NT2/D1 (cell line): ENCODE measurements at regions not wholly inside any gene's neighbourhood (a gene's known extent, or its start where the extent isn't known, plus 50 kb on each side); places are given as distances from the start of the nearest gene placed in this dataset.
"Not testable (repeated sequence)": the region's sequence is repeated elsewhere in the genome, so short reads cannot be mapped to it uniquely, and the experiment has no call there.

Experiments used
- DNase-seq: peaks from one replicate; pipeline ENCODE4 v3.0.0-alpha.2; 2011; ENCODE audit warnings: low read depth, low spot score
- H3K27me3 ChIP-seq: 2 replicates; pipeline ENCODE4 v1.6.0; 2011; ENCODE audit warnings: mild to moderate bottlenecking; ENCODE audit not compliant: insufficient read length, insufficient read depth
- H3K36me3 ChIP-seq: 2 replicates; pipeline ENCODE4 v1.6.1; 2011; ENCODE audit warnings: mild to moderate bottlenecking, low read length, mixed read lengths; ENCODE audit not compliant: insufficient read depth, insufficient read length
- H3K4me1 ChIP-seq: 2 replicates; pipeline ENCODE4 v1.5.1; 2011; ENCODE audit not compliant: insufficient read depth, insufficient read length
- H3K4me3 ChIP-seq: 2 replicates; pipeline ENCODE4 v1.5.1; 2011; ENCODE audit warnings: low read depth; ENCODE audit not compliant: insufficient read length
- H3K9ac ChIP-seq: 2 replicates; pipeline ENCODE4 v1.6.0; 2011; ENCODE audit warnings: low read depth; ENCODE audit not compliant: insufficient read length
- H3K9me3 ChIP-seq: 2 replicates; pipeline ENCODE4 v1.5.1; 2011; ENCODE audit warnings: mild to moderate bottlenecking, low read length; ENCODE audit not compliant: insufficient read depth
- SUZ12 ChIP-seq: IDR thresholded peaks from 2 replicates; pipeline ENCODE4 v1.6.1; 2011; ENCODE audit not compliant: insufficient read length, insufficient read depth; ENCODE audit errors: extremely low read depth
- YY1 ChIP-seq: IDR thresholded peaks from 2 replicates; pipeline ENCODE4 v1.6.1; 2011; ENCODE audit not compliant: insufficient read length, insufficient read depth
- ZNF274 ChIP-seq: IDR thresholded peaks from 2 replicates; pipeline ENCODE4 v1.6.1; 2011; ENCODE audit warnings: mild to moderate bottlenecking, low read depth, low read length

- H3K36me3 ChIP-seq, result no peaks in the 10 kb centered on the region
- H3K9ac ChIP-seq, result no peak overlapping the region
- no peaks in the 10 kb centered on the region for H3K4me1 ChIP-seq
- no peak for DNase-seq
- H3K9me3 ChIP-seq, result peaks cover 6% of the 10 kb centered on the region; the same call in 1 of the 2 replicates
- H3K4me3 ChIP-seq, result peak overlapping the region; percentile 15
- H3K27me3 ChIP-seq, result no peaks in the 10 kb centered on the region
- TF ChIP-seq ZNF274 (no peak), YY1 (no peak), SUZ12 (no peak)
Observed at GRCh38 chr18:75846321-75846720, 418.8 kb upstream of the SMIM21 start.

- H3K27me3 ChIP-seq, result no peaks in the 10 kb centered on the region
- H3K9ac ChIP-seq, result no peak overlapping the region
- H3K4me1 ChIP-seq, result no peaks in the 10 kb centered on the region
Observed at GRCh38 chr18:75845413-75845812, 417.9 kb upstream of the SMIM21 start.

DNA sequence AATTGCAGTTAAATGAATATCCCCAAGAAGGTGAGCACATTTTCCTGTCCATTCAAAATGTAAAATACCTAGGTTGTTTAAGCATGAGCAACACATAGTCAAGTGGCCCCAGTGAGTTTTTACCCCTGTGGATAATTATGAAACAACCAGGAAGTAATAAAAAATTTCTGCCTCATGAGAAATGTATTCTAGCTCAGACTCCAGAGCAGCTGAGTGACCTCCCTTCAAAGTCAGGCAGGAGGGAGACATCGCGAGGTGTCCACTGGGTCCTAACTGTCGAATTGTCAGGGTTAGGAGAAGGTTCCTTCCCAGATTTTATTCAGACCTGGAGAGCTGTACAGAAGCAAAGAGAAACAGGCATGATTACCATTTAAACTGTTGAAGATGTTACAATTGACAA is 416.6 kb upstream of the SMIM21 start:
- DNase-seq, result no peak
- Histone ChIP-seq H3K9ac (no peak overlapping the region), H3K4me1 (no peaks in the 10 kb centered on the region), H3K9me3 (peaks cover 6% of the 10 kb centered on the region; the same call in 1 of the 2 replicates), H3K4me3 (no peak overlapping the region), H3K27me3 (no peaks in the 10 kb centered on the region), H3K36me3 (no peaks in the 10 kb centered on the region)
- TF ChIP-seq YY1 (no peak), SUZ12 (no peak), ZNF274 (no peak)

More at GRCh38 chr18:75845413-75845812, 417.9 kb upstream of the SMIM21 start:
- Histone ChIP-seq H3K4me3 (no peak overlapping the region), H3K9me3 (peaks cover 6% of the 10 kb centered on the region; the same call in 1 of the 2 replicates), H3K36me3 (no peaks in the 10 kb centered on the region)
- DNase-seq, result no peak
- no peak for TF ChIP-seq SUZ12
- TF ChIP-seq YY1, result no peak
- no peak for TF ChIP-seq ZNF274

DNA sequence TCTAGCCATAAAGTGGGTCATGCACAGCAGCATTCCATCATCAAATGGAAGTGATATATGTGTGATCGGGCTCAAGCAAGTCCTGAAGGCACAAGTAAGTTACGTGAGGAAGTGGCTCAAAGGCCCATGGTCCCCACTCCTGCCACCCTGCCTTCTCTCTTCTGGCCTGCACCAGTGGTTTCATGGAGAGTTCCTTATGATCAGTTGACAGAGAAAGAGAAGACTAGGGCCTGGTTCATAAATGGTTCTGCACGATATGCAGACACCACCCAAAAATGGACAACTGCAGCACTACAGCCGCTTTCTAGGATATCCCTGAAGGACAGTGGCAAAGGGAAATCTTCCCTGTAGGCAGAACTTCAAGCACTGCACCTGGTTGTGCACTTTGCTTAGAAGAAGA is 412.6 kb upstream of the SMIM21 start:
- H3K27me3 ChIP-seq, result no peaks in the 10 kb centered on the region
- no peaks in the 10 kb centered on the region for H3K4me1 ChIP-seq
- TF ChIP-seq ZNF274, result no peak
- H3K9me3 ChIP-seq, result no peaks in the 10 kb centered on the region
- no peak overlapping the region for H3K9ac ChIP-seq
- DNase-seq, result no peak
- no peak overlapping the region for H3K4me3 ChIP-seq
- H3K36me3 ChIP-seq, result no peaks in the 10 kb centered on the region

- H3K36me3 ChIP-seq, DNase-seq, H3K4me3 ChIP-seq, H3K9me3 ChIP-seq, H3K27me3 ChIP-seq, H3K4me1 ChIP-seq, H3K9ac ChIP-seq: not testable (repeated sequence)
Observed at GRCh38 chr18:75839686-75840085, 412.2 kb upstream of the SMIM21 start.

DNA sequence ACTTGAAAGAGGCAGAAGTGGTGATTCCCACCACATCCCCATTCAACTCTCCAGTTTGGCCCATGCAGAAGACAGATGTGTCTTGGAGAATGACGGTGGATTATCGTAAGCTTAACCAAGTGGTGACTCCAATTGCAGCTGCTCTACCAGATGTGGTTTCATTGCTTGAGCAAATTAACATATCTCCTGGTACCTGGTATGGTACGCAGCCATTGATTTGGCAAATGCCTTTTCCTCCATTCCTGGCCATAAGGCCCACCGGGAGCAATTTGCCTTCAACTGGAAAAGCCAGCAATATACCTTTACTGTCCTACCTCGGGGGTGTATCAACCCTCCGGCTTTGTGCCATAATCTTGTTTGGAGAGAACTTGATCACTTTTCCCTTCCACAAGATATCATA is 411.5 kb upstream of the SMIM21 start:
- H3K9ac ChIP-seq, result no peak overlapping the region
- TF ChIP-seq SUZ12, result no peak
- TF ChIP-seq YY1, result no peak
- no peak for TF ChIP-seq ZNF274
- no peaks in the 10 kb centered on the region for H3K4me1 ChIP-seq
- no peak for DNase-seq
- no peaks in the 10 kb centered on the region for H3K27me3 ChIP-seq
- H3K36me3 ChIP-seq, result no peaks in the 10 kb centered on the region
- H3K4me3 ChIP-seq, result no peak overlapping the region
- no peaks in the 10 kb centered on the region for H3K9me3 ChIP-seq

GRCh38 chr18:75837316-75837715 is 409.8 kb upstream of the SMIM21 start:
- DNase-seq, result no peak
- H3K9ac ChIP-seq, result no peak overlapping the region
- H3K4me3 ChIP-seq, result no peak overlapping the region
- no peaks in the 10 kb centered on the region for H3K9me3 ChIP-seq
- no peaks in the 10 kb centered on the region for H3K36me3 ChIP-seq
- no peaks in the 10 kb centered on the region for H3K4me1 ChIP-seq
- no peaks in the 10 kb centered on the region for H3K27me3 ChIP-seq
- no peak for TF ChIP-seq YY1
- no peak for TF ChIP-seq ZNF274
- no peak for TF ChIP-seq SUZ12

GRCh38 chr18:75836516-75836915 is 409.0 kb upstream of the SMIM21 start:
- no peak for TF ChIP-seq YY1
- TF ChIP-seq SUZ12, result no peak
- TF ChIP-seq ZNF274, result no peak
- Histone ChIP-seq H3K36me3 (no peaks in the 10 kb centered on the region), H3K9ac (no peak overlapping the region), H3K9me3 (no peaks in the 10 kb centered on the region), H3K27me3 (no peaks in the 10 kb centered on the region), H3K4me3 (no peak overlapping the region), H3K4me1 (no peaks in the 10 kb centered on the region)
- DNase-seq, result no peak
